ENCODE measurements at regions not wholly inside any gene's neighbourhood (a gene's known extent, or its start where the extent isn't known, plus 50 kb on each side); places are given as distances from the start of the nearest gene placed in this dataset.

DNA sequence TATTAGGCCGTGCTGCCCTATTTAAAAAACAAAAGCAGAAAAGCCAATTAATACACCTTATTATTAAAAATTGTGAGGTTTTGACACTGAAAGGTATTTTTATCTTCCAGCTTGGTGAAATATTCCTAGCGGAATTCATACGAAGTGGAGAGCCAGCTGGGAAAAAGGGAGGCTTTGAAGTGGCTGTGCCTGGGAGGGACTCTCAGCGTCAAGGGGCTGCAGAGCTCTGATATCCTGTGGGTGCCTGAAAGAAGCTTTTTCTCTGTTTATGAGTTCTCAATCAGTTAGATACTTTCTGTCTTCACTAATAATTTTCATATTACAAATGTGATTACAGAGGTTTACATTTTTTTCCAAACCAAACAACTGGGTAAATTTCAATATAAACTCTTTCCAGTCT lies 140.2 kb upstream of the MIR17HG start:
- H3K4me1 Mint-ChIP-seq (ENCODE audit: unreplicated experiment), result peaks cover 7% of the 10 kb centered on the region
- H3K27ac Mint-ChIP-seq (ENCODE audit: unreplicated experiment), result no peak overlapping the region
- no peak overlapping the region for H3K4me3 Mint-ChIP-seq (ENCODE audit: unreplicated experiment)

GRCh38 chr13:91211510-91211909 lies 136.0 kb upstream of the MIR17HG start:
- Mint-ChIP-seq H3K27ac (ENCODE audit: unreplicated experiment) (no peak overlapping the region), H3K36me3 (ENCODE audit: low read depth, unreplicated experiment) (no peaks in the 10 kb centered on the region), H3K4me3 (ENCODE audit: unreplicated experiment) (no peak overlapping the region), H3K9me3 (ENCODE audit: unreplicated experiment) (no peaks in the 10 kb centered on the region), H3K27me3 (ENCODE audit: unreplicated experiment) (no peaks in the 10 kb centered on the region), H3K4me1 (ENCODE audit: unreplicated experiment) (peaks cover 7% of the 10 kb centered on the region)
- no peak for TF ChIP-seq CTCF (IDR thresholded peaks at IDR 0.05; ENCODE audit: unreplicated experiment)
- no peak for DNase-seq (ENCODE audit: low spot score)

More for the DNA sequence above, 140.2 kb upstream of the MIR17HG start:
- no peaks in the 10 kb centered on the region for H3K27me3 Mint-ChIP-seq (ENCODE audit: unreplicated experiment)
- no peaks in the 10 kb centered on the region for H3K36me3 Mint-ChIP-seq (ENCODE audit: low read depth, unreplicated experiment)
- no peak for DNase-seq (ENCODE audit: low spot score)
- no peak for TF ChIP-seq CTCF (IDR thresholded peaks at IDR 0.05; ENCODE audit: unreplicated experiment)
- H3K9me3 Mint-ChIP-seq (ENCODE audit: unreplicated experiment), result no peaks in the 10 kb centered on the region

GRCh38 chr13:91212231-91212630 lies 135.3 kb upstream of the MIR17HG start:
- TF ChIP-seq CTCF (IDR thresholded peaks at IDR 0.05; ENCODE audit: unreplicated experiment), result no peak
- H3K27ac Mint-ChIP-seq (ENCODE audit: unreplicated experiment), result no peak overlapping the region
- no peaks in the 10 kb centered on the region for H3K36me3 Mint-ChIP-seq (ENCODE audit: low read depth, unreplicated experiment)
- DNase-seq (ENCODE audit: low spot score), result no peak
- H3K4me1 Mint-ChIP-seq (ENCODE audit: unreplicated experiment), result peaks cover 7% of the 10 kb centered on the region
- H3K9me3 Mint-ChIP-seq (ENCODE audit: unreplicated experiment), result no peaks in the 10 kb centered on the region
- no peak overlapping the region for H3K4me3 Mint-ChIP-seq (ENCODE audit: unreplicated experiment)
- H3K27me3 Mint-ChIP-seq (ENCODE audit: unreplicated experiment), result no peaks in the 10 kb centered on the region

GRCh38 chr13:91214031-91214430 lies 133.5 kb upstream of the MIR17HG start:
- no peak overlapping the region for H3K4me3 Mint-ChIP-seq (ENCODE audit: unreplicated experiment)
- DNase-seq (ENCODE audit: low spot score), result no peak
- H3K36me3 Mint-ChIP-seq (ENCODE audit: low read depth, unreplicated experiment), result no peaks in the 10 kb centered on the region
- no peaks in the 10 kb centered on the region for H3K9me3 Mint-ChIP-seq (ENCODE audit: unreplicated experiment)
- H3K27ac Mint-ChIP-seq (ENCODE audit: unreplicated experiment), result no peak overlapping the region
- no peak for TF ChIP-seq CTCF (IDR thresholded peaks at IDR 0.05; ENCODE audit: unreplicated experiment)
- no peaks in the 10 kb centered on the region for H3K27me3 Mint-ChIP-seq (ENCODE audit: unreplicated experiment)
- peaks cover 7% of the 10 kb centered on the region for H3K4me1 Mint-ChIP-seq (ENCODE audit: unreplicated experiment)

- Mint-ChIP-seq H3K9me3 (ENCODE audit: unreplicated experiment) (no peaks in the 10 kb centered on the region), H3K27ac (ENCODE audit: unreplicated experiment) (no peak overlapping the region), H3K36me3 (ENCODE audit: low read depth, unreplicated experiment) (no peaks in the 10 kb centered on the region), H3K4me3 (ENCODE audit: unreplicated experiment) (no peak overlapping the region), H3K4me1 (ENCODE audit: unreplicated experiment) (peaks cover 15% of the 10 kb centered on the region), H3K27me3 (ENCODE audit: unreplicated experiment) (no peaks in the 10 kb centered on the region)
- TF ChIP-seq CTCF (IDR thresholded peaks at IDR 0.05; ENCODE audit: unreplicated experiment), result no peak
- no peak for DNase-seq (ENCODE audit: low spot score)
Measured at GRCh38 chr13:91216928-91217700, 130.4 kb upstream of the MIR17HG start.
